ENCODE measurements at regions not wholly inside any gene's neighbourhood (a gene's known extent, or its start where the extent isn't known, plus 50 kb on each side); places are given as distances from the start of the nearest gene placed in this dataset.

DNA sequence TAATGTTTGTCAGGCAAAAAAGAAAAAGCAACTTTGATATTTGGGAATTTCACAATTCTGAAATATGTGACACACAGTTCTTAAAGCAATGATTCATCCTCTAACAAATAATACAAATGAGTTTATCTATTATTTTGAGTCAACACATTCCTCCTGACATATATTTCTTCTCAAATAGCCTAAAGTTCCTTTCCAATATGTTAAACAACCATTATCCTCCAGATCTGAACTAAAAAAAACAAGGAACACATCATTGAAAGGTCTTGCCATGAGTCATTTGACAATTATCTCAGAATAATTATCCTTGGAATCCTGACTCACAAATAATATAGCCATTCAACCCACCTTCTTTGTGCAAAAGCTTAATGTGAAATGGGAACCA is 208.7 kb upstream of the CDIN1 start:
- Histone ChIP-seq H3K4me3 (no peak overlapping the region), H3K36me3 (no peaks in the 10 kb centered on the region), H3K4me1 (no peaks in the 10 kb centered on the region), H3K27ac (no peak overlapping the region), H3K9me3 (no peaks in the 10 kb centered on the region), H3K27me3 (no peaks in the 10 kb centered on the region)
- DNase-seq (no peak), ATAC-seq (no peak)
- TF ChIP-seq, protein P1, sequence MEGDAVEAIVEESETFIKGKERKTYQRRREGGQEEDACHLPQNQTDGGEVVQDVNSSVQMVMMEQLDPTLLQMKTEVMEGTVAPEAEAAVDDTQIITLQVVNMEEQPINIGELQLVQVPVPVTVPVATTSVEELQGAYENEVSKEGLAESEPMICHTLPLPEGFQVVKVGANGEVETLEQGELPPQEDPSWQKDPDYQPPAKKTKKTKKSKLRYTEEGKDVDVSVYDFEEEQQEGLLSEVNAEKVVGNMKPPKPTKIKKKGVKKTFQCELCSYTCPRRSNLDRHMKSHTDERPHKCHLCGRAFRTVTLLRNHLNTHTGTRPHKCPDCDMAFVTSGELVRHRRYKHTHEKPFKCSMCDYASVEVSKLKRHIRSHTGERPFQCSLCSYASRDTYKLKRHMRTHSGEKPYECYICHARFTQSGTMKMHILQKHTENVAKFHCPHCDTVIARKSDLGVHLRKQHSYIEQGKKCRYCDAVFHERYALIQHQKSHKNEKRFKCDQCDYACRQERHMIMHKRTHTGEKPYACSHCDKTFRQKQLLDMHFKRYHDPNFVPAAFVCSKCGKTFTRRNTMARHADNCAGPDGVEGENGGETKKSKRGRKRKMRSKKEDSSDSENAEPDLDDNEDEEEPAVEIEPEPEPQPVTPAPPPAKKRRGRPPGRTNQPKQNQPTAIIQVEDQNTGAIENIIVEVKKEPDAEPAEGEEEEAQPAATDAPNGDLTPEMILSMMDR (IDR thresholded peaks at IDR 0.05): no peak
- intact Hi-C loops (cut with DNase I): no loop called here

DNA sequence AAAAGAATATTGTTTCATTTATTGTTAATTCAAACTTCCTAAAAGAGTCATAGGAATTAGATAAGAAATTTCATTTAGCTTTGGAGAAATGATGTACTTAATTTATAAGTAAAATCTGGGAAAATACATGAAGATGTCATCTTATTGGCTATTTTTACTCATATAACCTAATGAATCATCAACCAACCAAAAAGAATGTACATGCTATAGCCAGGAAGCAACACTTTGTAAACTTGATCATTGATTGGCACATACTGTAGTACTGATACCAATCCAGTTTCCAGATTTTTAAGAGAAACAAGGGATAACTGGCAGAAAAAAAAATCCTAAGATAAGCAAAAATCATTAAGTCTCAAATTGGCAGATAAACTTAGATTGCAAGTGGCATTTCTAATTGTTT is 207.9 kb upstream of the CDIN1 start:
- Histone ChIP-seq H3K4me3 (no peak overlapping the region), H3K36me3 (no peaks in the 10 kb centered on the region), H3K27me3 (no peaks in the 10 kb centered on the region), H3K9me3 (no peaks in the 10 kb centered on the region), H3K4me1 (no peaks in the 10 kb centered on the region), H3K27ac (no peak overlapping the region)
- no peak for DNase-seq
- intact Hi-C loops (cut with DNase I): no loop called here
- no peak for ATAC-seq
- TF ChIP-seq, protein P1 (IDR thresholded peaks at IDR 0.05): no peak

DNA sequence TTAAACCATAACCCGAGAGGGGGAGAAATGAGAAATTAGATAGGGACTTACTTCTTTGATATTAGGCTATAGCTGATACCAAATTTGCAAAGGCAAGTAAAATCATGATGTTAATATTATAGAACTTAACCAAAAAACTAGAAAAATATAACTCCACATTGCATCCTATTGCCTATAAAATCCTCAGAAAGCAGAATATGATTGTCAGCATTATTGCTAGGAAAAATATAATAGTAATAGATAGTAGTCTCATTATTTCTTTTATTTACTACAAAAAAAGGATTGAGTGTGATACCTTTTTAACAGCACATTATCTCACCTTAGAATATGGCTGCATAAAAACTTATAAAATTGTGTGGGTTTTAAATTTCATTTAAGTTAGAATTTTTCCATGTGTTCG is 206.5 kb upstream of the CDIN1 start:
- no peak overlapping the region for H3K27ac ChIP-seq
- H3K27me3 ChIP-seq: no peaks in the 10 kb centered on the region
- H3K36me3 ChIP-seq: no peaks in the 10 kb centered on the region
- no peaks in the 10 kb centered on the region for H3K9me3 ChIP-seq
- intact Hi-C loops (cut with DNase I): no loop called here
- H3K4me1 ChIP-seq: no peaks in the 10 kb centered on the region
- TF ChIP-seq, protein P1 (IDR thresholded peaks at IDR 0.05): no peak
- ATAC-seq: no peak
- no peak for DNase-seq
- no peak overlapping the region for H3K4me3 ChIP-seq

DNA sequence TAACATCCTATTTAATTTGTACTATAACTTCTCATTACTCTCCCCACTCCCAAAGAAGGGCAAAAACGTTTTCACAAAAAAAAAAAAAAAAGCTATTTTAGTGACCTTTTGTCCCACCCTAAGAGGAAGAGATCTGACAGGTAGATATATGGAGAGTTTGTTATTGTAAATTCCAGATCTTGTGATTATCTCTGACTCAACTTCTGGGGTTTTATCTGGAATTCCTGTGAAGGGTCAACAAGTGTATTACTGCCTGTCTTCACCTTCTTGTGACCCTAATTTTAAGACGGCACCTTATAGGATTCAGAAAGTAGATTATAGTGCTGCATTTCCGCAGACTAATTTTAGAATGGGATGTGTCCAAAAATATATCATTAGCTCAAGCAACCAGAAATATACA is 205.9 kb upstream of the CDIN1 start:
- ATAC-seq (no peak), DNase-seq (no peak)
- H3K36me3 ChIP-seq: no peaks in the 10 kb centered on the region
- H3K27ac ChIP-seq: no peak overlapping the region
- no peaks in the 10 kb centered on the region for H3K9me3 ChIP-seq
- intact Hi-C loops (cut with DNase I): no loop called here
- TF ChIP-seq, protein P1 (IDR thresholded peaks at IDR 0.05): no peak
- H3K27me3 ChIP-seq: no peaks in the 10 kb centered on the region
- no peaks in the 10 kb centered on the region for H3K4me1 ChIP-seq
- H3K4me3 ChIP-seq: no peak overlapping the region

DNA sequence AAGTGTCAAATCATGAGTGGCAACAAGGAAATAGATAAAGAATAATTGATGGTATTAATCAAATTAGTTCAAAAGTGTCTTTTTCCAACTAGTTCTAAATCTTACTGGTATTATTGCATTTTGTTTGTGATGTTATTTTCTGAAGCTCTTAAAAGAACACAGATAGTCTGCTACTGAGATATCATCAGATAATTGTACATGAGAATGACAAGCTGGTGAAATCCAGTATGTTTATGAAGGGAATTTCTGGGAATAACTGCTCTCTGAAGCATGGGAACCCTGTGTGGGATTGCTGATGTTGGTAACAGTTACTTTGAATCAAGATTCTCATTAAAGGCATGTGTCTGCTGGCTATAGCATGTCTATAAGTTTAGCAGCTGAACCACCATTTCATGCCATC is 190.3 kb upstream of the CDIN1 start:
- intact Hi-C loops (cut with DNase I): no loop called here
- no peak for DNase-seq
- H3K9me3 ChIP-seq: peaks cover 0 to 7% of the 10 kb centered on the region in 2 donors
- TF ChIP-seq, protein P1 (IDR thresholded peaks at IDR 0.05): no peak
- no peaks in the 10 kb centered on the region for H3K27me3 ChIP-seq
- ATAC-seq: no peak
- no peaks in the 10 kb centered on the region for H3K36me3 ChIP-seq
- no peak overlapping the region for H3K27ac ChIP-seq
- no peak overlapping the region for H3K4me3 ChIP-seq
- H3K4me1 ChIP-seq: no peaks in the 10 kb centered on the region
